ENCODE measurements at regions not wholly inside any gene's neighbourhood (a gene's known extent, or its start where the extent isn't known, plus 50 kb on each side); places are given as distances from the start of the nearest gene placed in this dataset.
"Not testable (repeated sequence)": the region's sequence is repeated elsewhere in the genome, so short reads cannot be mapped to it uniquely, and the experiment has no call there.

DNA sequence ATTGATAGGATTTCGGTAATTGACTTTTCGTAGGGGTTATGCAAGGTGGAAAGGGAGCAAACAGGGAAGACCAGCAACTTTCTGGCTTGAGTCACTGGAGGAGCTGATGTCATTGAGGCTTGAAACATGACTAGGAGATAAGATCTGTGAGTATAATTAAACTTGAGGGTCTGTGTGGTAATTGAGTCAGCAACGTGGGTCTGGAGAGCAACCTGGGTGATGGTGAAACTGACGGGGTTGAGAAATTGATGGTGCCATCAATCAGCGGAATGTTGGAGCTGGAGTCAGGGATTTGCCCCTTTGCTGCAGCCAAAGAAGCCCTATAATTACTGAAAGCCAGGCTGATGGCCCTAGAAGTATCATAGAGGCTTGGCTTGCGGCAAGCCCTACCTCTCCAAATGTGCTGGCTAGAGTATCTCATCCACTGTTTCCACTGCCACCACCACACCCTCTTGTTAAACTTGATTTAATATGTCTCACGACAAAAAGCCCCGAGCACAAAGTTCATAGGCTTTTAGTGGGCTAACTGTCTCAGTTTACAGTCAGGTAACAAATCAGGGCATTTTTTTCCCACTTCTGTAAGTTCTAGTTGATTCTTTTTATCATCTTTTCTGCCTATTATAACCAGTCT lies 186.9 kb upstream of the ELAC2 start:
- no peak for DNase-seq

DNA sequence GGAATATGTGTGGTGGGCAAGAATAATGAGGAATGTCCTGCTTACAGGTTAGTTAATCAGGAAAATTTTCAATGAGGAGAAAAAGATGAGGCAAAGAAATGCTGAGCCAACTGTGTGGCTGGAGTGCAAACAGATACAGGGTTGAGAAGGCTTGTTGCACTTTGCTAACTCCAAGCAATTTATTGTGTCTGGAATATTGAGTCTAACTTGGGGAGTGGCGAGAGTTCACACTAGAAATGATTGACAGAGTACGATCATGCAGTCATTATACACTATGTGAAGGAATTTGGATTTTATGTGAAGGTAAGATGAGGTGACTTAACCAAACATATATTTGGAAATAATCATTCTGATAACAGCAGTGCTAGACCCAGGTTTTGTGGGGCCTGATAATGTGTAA lies 185.0 kb upstream of the ELAC2 start:
- DNase-seq = no peak

DNA sequence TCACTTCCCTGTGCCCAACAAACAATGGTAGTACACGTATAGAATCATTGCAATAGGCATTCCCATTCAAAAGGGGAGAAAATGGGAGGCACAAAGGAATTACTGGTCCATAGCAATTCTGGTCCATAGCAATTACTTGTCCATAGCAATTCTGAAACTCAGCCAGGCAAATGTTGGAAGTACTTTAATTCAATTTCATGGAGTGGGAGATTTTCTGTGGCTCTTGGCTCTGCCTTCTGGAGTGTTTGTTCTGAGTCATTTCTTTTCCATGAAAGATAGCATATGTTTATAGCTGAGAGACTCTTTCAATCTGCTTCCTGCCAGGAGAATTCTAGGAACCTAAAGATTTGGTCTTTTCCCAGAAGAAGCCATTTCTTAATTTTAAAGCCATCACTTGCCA lies 182.8 kb upstream of the ELAC2 start:
- no peak for DNase-seq

DNA sequence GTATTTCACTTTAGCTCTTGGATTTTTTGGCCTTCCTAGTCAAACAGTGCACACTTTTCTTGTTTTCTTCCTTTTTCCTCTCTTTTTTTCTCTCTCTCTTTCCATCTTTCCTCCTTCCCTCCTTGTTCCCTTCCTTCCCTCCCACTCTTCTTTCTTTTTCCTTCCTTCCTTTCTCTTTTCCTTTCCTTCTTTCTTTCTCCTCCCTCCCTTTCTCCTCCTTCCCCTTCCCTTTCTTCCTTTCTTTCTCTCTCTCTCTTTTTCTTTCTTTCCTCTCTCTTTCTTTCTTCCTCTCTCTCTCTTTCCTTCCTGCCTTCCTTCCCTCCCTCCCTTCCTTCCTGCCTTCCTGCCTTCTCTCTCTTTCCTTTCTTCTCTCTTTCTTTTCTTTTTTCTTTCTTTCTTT lies 181.6 kb upstream of the ELAC2 start:
- no peak for DNase-seq

DNA sequence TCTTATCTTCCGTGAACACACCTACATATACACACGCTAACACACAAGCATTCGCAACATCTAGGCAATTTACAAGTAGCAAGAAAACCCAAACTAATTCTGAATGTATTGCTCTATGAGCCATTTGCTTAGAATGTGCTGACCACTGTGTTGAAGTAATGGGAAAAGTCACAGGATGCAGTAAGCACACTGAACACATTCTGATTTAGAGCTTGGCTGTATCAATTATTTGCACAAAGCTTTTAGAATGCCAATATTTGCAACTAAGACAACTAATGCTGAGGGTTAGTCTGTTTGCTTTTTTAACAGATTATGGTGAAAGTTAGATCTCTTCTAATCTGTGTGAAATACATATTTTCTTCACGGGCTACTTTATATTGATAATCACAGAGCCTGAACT lies 179.8 kb upstream of the ELAC2 start:
- DNase-seq = no peak

DNA sequence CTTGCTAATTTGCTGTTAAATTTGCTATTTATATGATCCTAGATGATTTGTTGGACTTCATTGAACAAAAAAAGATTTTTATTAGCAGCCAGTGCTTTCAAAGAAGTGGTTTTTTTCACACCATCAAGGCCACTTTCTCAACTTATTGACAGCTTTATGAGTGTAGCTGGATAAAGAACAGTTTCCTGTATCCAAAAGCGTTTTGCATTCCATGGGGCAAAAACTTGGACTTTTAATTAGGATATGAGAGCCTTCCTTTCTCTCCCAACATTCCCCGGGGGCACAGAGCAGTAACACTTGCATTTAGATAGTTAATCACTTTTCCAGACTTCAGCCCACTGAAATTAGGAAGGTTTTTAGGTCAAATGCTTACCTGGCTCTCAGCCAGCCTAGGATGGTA lies 177.1 kb upstream of the ELAC2 start:
- DNase-seq = no peak

DNA sequence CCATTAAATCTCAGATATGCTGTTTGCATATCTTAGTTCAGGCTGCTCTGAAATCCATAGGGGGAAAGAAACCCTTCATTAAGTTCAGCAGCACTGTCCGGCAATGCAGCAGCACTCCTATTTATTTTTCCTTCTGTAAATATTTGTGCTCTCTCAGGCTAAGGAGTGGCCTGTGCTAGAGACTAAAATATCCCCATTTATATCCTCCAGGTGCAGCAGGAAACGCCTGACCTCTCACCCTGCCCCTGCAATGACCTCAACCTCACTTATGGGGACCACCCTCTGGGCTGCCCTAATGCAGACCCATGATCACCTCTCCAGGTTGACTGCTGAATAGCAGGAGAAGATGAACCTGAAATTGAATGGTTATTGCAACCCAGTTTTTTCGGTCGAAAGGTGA lies 165.0 kb upstream of the ELAC2 start:
- peak; percentile 85 for DNase-seq

DNA sequence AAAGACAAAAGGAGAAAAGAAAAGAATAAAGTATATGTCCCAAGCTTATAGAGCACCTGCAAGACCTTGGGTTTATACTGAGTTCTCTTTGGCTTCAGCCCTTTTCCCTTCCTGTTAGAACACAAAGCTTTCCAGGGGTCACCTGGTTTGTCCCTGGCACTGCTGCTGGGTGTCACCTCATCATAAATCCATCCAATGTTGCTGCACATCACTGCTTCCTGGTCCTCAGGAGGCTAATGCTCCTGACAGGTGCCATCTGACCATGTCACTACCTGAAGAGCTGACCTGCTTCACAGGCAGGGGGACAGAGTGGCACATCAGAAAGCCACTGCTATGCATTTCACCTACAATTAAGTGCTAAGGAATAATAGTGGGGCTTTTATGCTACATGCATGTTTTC lies 164.6 kb upstream of the ELAC2 start:
- peak; percentile 85 for DNase-seq

DNA sequence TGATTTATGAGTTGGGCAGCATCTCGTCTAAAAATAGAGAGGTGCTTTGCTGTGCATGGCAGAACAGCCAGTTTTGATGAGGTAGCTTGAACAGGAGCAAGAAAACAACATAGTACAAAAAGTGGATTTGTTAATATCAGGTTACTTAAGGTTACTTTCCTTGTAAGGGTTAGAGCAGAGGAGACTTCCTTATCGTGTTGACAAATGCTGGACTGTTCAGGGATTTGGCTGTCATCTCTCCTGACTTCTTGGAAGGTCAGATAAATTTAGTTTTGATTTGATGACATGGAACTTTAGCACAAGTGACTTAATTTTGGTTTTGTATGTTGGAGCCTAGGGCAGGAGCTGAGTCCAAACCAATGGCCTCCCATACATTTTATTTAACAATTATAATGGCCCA lies 163.9 kb upstream of the ELAC2 start:
- no peak for DNase-seq

DNA sequence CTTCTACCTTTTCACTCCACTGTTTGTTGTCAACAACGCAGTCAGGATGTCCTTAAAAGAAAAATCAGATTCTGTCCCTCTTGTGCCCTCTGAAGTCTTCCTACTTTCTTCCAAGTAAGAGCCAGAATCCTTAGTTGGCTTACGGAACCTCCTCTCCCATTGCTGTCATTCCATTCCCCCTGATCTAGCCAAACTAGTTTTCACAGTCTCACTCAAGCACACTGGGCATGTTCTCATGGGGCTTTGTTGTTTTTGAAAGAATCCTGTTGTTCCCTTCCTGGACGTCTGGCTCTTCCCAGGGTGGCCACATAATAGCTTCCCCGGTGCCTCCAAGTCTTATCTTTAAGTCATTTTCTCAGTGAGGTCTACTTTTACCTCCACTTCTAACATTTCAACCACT lies 158.6 kb upstream of the ELAC2 start:
- DNase-seq = no peak

DNA sequence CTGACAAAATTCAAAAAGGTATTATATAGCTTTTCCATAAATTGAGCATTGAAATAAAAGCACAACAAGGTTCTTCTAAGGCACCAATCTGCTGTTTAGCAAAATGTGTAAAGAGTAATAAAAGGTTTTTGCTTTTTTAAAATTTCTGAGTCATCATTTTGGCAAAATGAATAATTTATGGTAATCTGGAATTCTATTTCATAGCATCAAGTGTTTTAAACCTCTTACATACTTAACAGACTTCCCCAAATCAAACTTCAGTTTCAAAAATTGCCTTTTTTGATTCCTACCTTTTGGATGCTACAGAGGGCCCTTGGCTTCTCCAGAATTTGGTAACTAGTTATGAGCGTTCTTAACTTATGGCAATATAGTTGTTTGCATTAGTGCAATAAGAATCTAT lies 154.0 kb upstream of the ELAC2 start:
- no peak for DNase-seq

DNA sequence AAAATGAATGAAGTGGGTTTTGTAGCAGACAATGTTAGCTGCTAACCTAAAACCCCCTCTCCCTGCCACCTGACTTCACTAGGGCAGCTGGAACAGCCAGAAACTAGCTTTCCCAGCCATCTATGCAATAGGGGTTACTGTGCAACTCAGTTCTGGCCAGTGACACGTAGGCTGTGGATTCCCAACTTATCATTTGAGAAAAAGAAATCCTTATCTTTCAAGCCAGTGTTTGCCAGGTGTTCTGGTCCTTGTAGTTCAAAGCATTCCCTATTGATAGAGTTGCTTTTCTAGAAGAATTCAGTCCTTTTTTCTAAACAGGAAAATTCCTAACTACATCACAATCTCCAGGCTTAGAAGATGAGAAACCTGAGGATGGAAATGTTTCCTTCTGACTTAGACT lies 144.5 kb upstream of the ELAC2 start:
- DNase-seq = no peak

DNA sequence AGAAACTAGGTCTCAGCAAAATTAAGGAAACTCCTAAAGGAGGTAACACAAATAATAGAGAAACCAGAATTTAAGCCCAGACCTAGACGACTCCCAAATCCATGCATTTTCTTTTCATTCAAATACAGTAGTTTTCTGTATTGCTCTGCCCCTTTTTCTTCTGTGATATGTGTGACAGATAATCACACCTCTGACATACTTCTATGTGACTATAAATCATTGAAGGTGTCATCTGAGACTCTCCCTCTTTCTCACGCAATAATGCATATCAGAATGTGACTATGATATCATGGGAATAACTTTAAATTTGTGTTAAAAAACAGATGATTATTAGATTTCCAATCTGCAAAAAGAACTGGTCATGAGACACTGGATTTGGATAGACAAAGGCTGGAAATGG lies 143.0 kb upstream of the ELAC2 start:
- DNase-seq = no peak

DNA sequence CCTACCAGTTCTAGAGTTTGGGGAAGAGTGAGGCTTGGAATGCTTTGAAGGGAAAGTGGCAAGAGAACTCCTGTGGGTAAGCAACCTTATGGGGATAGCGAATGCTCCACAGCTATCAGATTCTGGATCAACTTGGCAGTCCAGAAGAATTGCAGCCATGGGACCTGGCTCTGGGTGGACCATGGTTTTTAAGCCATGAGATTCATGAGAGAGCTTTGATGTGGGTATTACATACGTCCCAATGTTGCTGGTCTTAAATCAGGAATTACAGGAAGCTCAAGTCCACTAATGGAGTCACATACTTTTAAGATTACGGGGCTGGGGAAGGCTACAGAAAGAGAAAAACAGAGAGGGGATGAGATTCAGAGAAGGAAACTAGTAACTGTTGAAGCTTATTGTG lies 142.5 kb upstream of the ELAC2 start:
- DNase-seq = no peak

DNA sequence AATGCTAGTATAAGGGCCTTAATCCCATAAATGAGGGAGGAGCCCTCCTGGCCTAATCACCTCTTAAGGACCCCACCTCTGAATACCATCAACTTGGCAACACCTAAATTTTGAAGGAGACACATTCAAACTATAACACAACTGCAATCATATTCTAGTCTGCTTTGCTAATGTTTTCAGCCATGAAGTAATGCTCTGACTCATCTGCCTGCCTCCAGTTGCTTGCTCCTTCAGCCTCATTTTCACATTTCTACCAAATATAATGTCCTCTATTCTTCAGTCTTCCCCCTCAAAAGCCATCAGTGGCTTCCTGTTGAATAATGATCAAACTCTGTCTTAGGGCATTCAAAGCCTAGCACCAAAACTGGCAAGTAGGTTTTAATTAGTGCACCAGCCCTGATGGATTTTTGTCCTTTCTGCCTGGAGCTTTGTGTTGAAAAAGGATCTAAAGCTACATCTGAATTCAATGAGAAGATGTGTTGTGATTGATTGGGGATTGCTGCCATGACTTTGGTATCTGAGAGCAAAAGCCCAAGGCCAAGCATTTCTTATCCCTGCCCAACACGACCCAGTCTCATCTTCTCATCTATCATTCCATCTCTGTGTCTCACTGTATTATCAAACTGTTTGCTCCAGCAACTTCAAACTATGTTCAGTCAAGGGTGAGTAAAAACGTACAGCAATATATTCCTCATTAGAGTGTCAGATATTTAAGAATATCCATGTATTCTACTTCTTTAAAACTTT lies 140.8 kb upstream of the ELAC2 start:
- no peak for DNase-seq

DNA sequence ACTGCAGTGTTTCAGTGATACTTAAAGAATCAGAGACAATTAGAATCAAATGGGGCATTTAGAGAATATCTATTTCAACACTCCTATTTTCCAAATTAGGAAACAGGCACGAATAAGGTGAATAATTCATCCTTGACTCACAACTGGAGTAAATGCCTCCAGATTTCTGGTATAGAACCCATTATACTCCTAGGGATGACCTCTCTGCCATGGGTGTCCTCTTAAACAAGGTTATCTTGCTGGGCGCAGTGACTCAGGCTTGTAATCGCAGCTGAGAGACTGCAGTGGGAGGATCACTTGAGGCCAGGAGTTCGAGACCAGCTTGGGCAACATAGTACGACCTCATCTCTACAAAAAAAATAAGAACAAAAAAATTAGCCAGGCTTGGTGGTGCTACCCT lies 139.8 kb upstream of the ELAC2 start:
- no peak for DNase-seq

DNA sequence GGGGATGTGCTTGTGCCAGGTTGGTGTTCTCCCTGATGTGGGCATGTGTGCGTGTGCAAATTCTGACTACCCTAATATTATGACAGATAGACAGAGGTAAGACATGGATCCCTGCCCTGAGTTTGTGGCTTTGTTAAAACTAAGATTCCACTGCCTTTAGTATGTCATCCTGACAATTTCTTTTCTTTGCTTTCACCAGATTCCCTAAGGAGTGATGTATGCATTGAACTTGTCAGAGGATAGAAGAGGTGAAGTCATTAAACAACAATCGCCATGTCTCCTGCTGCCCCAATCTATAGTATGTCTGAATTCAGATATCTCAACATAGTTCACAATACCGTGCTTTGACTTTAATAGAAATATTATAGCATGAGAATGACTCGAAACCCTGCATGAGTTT lies 137.1 kb upstream of the ELAC2 start:
- DNase-seq = no peak

DNA sequence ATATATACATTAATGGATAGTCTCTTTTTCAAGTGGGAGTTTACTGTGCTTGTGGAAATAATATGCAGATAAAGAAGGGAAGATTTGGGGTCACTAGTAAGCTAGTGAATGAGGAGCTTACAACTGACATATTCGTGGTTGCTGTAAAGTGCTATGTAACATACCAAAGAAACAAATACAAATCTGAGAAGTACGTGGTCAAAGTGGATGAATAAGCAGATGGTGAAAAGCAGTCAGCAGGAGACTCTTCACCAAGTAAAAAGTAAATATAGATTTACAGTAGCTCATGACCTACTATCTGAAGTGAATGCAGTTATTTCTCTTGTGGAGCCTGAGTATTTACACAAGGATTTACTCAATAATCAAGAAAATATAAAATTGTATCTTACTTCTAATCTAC lies 136.6 kb upstream of the ELAC2 start:
- peak; percentile 24 for DNase-seq

DNA sequence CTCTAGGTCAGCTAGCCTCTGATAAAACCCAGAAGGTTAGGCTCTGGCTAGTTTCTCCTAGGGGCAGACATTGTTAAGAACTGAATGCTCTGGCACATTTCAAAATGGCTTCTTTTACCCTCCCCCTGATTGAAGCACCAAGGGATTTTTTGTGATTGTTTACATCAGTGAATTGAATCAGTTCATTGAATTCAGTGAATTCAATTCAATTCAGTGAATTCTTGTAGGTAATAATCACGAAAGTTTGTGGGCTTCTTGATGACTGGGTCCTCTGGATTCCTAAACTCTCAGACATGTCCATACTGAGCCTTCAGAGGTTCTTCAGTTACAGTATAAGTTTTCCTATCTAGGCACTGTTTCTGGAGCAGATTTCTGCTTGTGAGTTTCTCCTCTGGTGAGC lies 135.2 kb upstream of the ELAC2 start:
- DNase-seq = no peak

DNA sequence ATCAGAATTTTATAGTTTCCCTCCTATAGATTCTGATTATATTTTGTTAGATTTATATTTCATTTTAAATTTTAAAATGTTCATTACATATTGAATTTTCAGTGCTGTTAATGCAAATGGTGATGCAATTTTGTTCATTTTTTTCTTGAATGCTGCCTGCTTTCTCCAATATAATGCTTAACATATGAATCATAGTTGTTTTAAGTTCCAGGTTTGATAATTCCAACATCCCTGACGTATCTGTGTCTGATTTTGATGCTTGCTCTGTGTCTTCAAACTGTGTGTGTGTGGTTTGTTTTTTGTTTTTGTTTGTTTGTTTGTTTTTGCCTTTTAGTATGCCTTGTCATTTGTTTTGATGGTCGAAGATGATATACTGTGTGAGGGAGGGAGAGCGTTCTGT lies 134.7 kb upstream of the ELAC2 start:
- DNase-seq = no peak

DNA sequence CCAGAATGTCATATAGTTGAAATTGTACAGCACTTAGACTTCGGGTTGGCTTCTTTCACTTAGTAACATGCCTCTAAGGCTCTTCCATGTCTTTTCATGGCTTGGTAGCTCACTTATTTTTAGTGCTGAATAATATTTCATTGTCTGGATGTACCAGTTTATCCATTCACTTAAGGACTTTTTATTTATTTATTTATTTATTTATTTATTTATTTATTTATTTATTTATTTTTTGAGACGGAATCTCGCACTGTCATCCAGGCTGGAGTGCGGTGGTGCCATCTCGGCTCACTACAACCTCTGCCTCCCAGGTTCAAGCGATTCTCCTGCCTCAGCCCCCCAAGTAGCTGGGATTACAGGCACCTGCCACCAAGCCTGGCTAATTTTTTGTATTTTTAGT lies 132.9 kb upstream of the ELAC2 start:
- not testable (repeated sequence) for DNase-seq

DNA sequence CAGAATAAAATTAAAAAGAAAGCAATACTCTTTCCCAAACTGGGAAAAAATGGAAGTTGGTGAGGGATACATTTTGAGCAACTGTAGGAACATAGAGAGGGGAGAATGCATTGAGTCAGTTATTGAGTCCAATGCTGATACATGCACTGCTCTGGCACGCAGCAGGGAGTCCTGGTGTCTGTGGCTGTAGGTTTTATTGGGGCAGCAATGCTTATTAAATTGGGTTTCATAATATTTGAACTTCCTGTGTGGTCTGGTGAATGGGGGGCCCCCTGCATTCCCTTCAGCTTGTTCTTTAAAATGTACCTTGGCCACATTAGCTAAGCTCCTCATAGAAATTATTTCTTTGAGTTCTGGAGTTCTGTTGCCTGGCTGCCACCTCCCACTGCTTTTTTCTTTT lies 125.2 kb upstream of the ELAC2 start:
- DNase-seq = no peak

DNA sequence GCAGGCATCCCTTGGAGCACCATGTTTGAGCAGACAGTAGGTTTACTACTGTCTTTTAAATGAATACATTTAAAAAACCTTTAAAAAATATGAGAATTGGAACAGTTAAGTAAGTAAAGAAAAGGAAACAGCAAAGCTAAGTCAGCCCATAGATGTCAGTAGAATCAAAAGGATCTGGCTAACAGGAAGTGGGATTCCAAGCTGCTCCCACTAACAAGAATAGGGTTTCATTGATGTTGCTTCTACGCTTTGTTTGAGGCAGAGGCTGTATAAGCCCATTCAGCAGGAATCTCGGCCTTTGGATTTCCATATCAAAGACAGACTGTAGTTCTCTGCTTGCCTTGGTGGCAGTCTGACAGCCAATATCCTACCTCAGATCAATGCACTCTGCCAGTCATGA lies 122.9 kb upstream of the ELAC2 start:
- DNase-seq = peak; percentile 1

DNA sequence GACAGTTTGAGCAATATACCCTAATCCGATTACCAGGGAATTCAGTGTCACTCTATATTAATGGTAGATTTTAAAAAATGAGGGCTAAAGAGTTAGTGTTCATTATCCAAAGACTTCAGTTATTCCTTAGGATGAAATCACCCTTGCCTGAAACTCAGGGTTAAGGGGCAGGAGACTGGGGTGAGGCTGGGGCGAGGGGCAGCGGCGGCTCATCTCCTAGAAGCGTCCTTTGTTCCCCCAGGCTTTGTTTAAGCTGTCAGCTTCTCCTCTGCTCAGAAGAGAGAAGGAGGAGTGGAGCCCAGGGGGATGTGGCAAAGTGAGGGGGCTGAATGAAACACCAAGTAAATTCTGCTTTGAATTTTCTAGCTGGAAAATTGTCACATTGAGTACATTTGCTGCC lies 117.7 kb upstream of the ELAC2 start:
- no peak for DNase-seq

DNA sequence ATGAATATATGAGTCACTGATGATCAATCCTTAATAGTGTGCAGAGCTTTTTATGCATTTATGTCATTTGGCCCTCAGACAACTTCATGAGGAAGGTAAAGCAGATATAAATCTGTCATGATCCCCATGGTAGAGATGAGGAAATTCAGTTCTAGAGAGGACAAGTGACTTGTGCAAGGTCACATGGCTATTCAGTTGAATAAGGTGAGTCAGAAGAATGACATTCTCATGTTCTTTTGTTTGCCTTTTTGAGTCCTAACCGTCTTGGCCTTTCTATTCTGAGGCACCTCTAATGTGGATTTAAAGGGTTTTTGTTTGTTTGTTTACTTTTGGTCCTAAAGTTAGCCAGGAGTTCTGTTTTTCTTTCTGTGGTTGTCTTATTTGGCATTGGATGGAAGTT lies 116.2 kb upstream of the ELAC2 start:
- no peak for DNase-seq

Data from NCI-H1092 treated with DMSO at 0.1 percent for 48 hours (cell line).